Progenitor cell of endocrine pancreas (in vitro differentiated cells): ENCODE measurements at regions not wholly inside any gene's neighbourhood (a gene's known extent, or its start where the extent isn't known, plus 50 kb on each side); places are given as distances from the start of the nearest gene placed in this dataset.

Experiments
- DNase-seq: peaks from one replicate; pipeline ENCODE4 v3.0.0; 2021; ENCODE audit warnings: low spot score; ENCODE audit not compliant: unreplicated experiment
- H3K27ac Mint-ChIP-seq: 2 replicates; pipeline ENCODE4 v1.8.0; 2021; ENCODE audit warnings: mild to moderate bottlenecking, moderate library complexity, mixed read lengths
- H3K27me3 Mint-ChIP-seq: 2 replicates; pipeline ENCODE4 v1.8.0; 2021; ENCODE audit warnings: mixed read lengths
- H3K36me3 Mint-ChIP-seq: 2 replicates; pipeline ENCODE4 v1.8.0; 2022; ENCODE audit warnings: mixed read lengths; ENCODE audit not compliant: insufficient read depth
- H3K4me1 Mint-ChIP-seq: 2 replicates; pipeline ENCODE4 v1.8.0; 2021; ENCODE audit warnings: low read depth, mixed read lengths
- H3K4me3 Mint-ChIP-seq: 2 replicates; pipeline ENCODE4 v1.8.0; 2021; ENCODE audit warnings: low read depth, mild to moderate bottlenecking, moderate library complexity, mixed read lengths
- H3K9me3 Mint-ChIP-seq: 2 replicates; pipeline ENCODE4 v1.8.0; 2021; ENCODE audit warnings: low read depth, mixed read lengths
- TF ChIP-seq, protein P1 (sequence below): fragments of 200-600 bp; sonication (generic); IDR thresholded peaks from one replicate; pipeline ENCODE4 v1.5.0; 2021; ENCODE audit warnings: antibody characterized with exemption, mild to moderate bottlenecking; ENCODE audit not compliant: unreplicated experiment

- Mint-ChIP-seq H3K9me3 (peaks cover 15% of the 10 kb centered on the region), H3K4me3 (no peak overlapping the region), H3K27me3 (no peaks in the 10 kb centered on the region), H3K27ac (no peak overlapping the region), H3K36me3 (peaks cover 12% of the 10 kb centered on the region), H3K4me1 (peaks cover 23% of the 10 kb centered on the region)
- DNase-seq: no peak
- TF ChIP-seq, protein P1, sequence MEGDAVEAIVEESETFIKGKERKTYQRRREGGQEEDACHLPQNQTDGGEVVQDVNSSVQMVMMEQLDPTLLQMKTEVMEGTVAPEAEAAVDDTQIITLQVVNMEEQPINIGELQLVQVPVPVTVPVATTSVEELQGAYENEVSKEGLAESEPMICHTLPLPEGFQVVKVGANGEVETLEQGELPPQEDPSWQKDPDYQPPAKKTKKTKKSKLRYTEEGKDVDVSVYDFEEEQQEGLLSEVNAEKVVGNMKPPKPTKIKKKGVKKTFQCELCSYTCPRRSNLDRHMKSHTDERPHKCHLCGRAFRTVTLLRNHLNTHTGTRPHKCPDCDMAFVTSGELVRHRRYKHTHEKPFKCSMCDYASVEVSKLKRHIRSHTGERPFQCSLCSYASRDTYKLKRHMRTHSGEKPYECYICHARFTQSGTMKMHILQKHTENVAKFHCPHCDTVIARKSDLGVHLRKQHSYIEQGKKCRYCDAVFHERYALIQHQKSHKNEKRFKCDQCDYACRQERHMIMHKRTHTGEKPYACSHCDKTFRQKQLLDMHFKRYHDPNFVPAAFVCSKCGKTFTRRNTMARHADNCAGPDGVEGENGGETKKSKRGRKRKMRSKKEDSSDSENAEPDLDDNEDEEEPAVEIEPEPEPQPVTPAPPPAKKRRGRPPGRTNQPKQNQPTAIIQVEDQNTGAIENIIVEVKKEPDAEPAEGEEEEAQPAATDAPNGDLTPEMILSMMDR: no peak
These were observed 141.3 kb downstream of the QRSL1 start for GRCh38 chr6:106770663-106771062.

DNA sequence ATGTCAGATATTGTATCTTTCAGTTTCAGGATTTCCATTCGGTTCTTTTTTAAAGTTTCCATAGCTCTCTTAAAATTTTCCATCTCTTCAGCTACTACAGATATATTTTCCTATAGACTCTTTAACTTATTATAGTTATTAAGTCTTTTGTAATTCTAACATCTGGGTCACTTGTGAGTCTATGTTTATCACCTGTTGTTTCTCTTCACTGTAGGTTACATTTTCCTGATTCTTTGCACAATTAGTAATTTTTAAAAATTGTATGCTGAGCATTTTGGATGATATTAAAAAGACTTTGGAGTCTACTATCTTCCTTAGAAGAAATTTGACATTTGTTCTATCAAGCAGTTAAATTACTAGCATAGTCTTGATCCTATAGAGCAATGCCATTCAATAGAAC is 140.7 kb downstream of the QRSL1 start:
- no peak overlapping the region for H3K27ac Mint-ChIP-seq
- H3K36me3 Mint-ChIP-seq: peaks cover 12% of the 10 kb centered on the region
- H3K9me3 Mint-ChIP-seq: peaks cover 15% of the 10 kb centered on the region
- H3K4me3 Mint-ChIP-seq: no peak overlapping the region
- H3K27me3 Mint-ChIP-seq: no peaks in the 10 kb centered on the region
- TF ChIP-seq, protein P1: no peak
- peaks cover 20% of the 10 kb centered on the region for H3K4me1 Mint-ChIP-seq
- DNase-seq: no peak

DNA sequence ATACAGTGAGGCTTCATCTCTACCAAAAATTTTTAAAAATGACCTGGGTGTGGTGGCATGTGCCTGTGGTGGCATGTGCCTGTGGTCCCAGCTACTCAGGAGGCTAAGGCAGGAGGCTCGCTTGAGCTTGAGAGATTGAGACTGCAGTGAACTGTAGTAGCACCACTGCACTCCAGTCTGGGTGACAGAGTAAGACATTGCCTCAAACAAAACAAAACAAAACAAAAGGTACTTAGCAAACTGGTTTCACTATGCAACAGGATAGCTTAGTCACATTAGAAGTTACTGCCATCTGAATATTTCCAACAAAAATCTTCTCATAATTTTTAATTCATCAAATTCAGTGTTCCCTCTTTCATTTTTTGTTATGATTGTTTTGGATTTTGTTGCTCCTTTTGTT is 137.9 kb downstream of the QRSL1 start:
- H3K27me3 Mint-ChIP-seq: no peaks in the 10 kb centered on the region
- no peak for DNase-seq
- H3K27ac Mint-ChIP-seq: no peak overlapping the region
- no peak overlapping the region for H3K4me3 Mint-ChIP-seq
- TF ChIP-seq, protein P1: no peak
- H3K9me3 Mint-ChIP-seq: peaks cover 18% of the 10 kb centered on the region
- H3K4me1 Mint-ChIP-seq: peaks cover 2% of the 10 kb centered on the region
- H3K36me3 Mint-ChIP-seq: peaks cover 12% of the 10 kb centered on the region

- Mint-ChIP-seq H3K4me3 (no peak overlapping the region), H3K27ac (no peak overlapping the region), H3K36me3 (peaks cover 13% of the 10 kb centered on the region), H3K27me3 (no peaks in the 10 kb centered on the region), H3K9me3 (peaks cover 23% of the 10 kb centered on the region), H3K4me1 (peaks cover 2% of the 10 kb centered on the region)
- no peak for DNase-seq
- TF ChIP-seq, protein P1: no peak
These were observed 136.8 kb downstream of the QRSL1 start for GRCh38 chr6:106766201-106766600.

DNA sequence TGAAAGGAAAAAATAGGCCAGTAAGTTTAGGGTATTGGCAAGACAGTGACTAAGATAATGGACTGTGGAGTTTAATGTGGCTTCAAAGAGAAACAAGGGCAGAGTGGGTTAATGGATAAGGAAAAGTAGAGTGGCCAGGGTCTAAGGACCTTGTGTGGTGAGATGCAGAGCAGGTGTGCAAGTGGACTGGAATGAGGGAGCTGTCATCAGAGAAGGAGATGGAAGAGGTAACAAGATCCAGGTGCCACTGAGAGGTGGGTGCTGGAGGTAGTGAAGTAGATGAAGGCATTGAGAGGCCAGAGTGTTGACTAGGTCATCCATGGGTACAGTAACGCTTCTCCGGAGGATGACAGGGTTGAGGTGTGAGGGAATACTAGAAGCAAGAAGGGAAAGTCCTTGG is 136.1 kb downstream of the QRSL1 start:
- Mint-ChIP-seq H3K9me3 (peaks cover 22% of the 10 kb centered on the region), H3K4me3 (no peak overlapping the region), H3K27ac (no peak overlapping the region), H3K27me3 (no peaks in the 10 kb centered on the region), H3K36me3 (peaks cover 8% of the 10 kb centered on the region), H3K4me1 (peaks cover 2% of the 10 kb centered on the region)
- TF ChIP-seq, protein P1: no peak
- no peak for DNase-seq
